Skeletal muscle cell (primary cell): ENCODE measurements at regions not wholly inside any gene's neighbourhood (a gene's known extent, or its start where the extent isn't known, plus 50 kb on each side); places are given as distances from the start of the nearest gene placed in this dataset.
A peak's percentile ranks its signal among the peaks of the same experiment; 100 is the strongest.
"Not testable (repeated sequence)": the region's sequence is repeated elsewhere in the genome, so short reads cannot be mapped to it uniquely, and the experiment has no call there.

ENCODE experiments used
- DNase-seq: peaks from one replicate; pipeline ENCODE4 v3.0.0-alpha.2; 2010; ENCODE audit warnings: low read depth
- H3K4me3 ChIP-seq: 2 replicates; pipeline ENCODE4 v1.5.1; 2011; ENCODE audit warnings: low read depth, mild to moderate bottlenecking, control low read depth, low read length, moderate library complexity

DNA sequence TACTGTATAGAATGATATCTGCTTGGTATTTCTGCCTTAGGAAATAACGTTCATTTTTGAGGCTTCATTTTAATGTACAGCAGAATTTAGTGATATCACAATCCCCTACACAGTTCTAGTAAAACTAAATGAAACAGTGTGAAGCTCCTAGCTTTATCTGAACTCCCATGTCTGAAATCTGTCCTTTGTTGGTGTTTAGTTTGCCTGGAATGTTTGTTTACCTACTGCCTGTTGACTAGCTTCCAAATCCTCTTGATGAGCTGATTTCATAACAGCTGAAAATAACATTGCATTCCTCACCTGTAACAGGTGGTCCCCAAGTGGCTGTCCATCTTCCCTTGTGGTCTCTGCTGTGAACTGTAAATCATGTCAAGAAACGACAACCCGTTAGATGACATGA is 629.1 kb downstream of the TTLL7 start:
- not testable (repeated sequence) for H3K4me3 ChIP-seq, DNase-seq

DNA sequence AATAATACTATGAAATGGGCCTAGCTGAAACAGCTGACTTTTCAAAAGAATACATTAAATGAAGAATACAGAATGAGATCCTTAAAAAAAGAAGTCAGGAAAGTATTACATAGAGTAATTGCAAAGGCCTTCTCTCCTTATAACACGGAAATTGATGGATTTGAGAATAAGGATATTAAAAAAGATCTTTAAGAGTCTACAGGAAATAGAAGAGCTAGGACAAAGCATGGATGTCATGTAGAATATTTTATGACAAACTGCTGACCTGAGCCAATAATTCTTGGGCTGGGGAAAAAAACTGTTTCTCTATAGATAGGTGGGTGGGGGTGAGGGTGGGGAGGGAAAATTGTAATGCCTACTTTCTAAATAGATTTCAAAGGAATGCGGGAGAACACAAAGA is 633.6 kb downstream of the TTLL7 start:
- not testable (repeated sequence) for DNase-seq, H3K4me3 ChIP-seq

DNA sequence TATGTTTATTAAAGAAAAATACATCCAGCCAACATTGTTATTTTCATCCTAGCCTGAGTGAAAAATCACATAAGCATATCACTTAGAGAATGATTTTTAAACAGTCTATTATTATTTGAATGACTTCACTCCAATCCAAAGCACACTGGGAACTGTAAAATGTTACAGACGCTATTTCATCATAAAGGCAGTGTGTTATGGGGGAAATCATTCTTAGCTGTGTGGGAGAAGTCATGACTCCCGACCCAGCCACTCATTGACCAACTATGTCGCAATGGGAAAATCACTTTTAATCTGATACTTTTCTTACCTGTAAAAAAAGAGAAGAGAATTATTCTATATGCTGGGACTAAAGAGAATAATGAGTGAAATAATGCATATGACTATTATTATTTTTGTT is 653.6 kb downstream of the TTLL7 start:
- peak; percentile 22 for DNase-seq
- H3K4me3 ChIP-seq, result not testable (repeated sequence)

GRCh38 chr1:83343767-83344166 is 655.2 kb downstream of the TTLL7 start:
- not testable (repeated sequence) for DNase-seq, H3K4me3 ChIP-seq

DNA sequence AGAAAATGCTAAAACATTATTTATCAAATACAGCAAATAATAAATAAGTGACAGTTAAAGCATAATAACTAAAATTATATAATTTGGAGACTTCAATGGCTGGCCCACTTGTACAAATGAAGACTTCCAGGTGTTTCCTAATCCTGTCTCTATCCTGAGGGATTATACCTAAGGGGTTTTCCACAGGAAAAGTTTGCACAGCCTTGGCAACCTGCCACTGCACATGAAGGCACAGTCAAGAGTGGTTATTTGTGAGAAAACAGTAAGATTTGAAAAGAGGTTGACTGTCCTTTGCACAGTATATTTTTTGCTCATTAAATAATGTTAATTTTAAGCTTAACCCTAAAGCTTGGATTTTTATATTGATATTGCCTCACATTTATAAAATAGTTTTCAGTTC is 655.9 kb downstream of the TTLL7 start:
- not testable (repeated sequence) for H3K4me3 ChIP-seq, DNase-seq

- DNase-seq, H3K4me3 ChIP-seq: not testable (repeated sequence)
Measured at GRCh38 chr1:83332308-83332707, 666.6 kb downstream of the TTLL7 start.

DNA sequence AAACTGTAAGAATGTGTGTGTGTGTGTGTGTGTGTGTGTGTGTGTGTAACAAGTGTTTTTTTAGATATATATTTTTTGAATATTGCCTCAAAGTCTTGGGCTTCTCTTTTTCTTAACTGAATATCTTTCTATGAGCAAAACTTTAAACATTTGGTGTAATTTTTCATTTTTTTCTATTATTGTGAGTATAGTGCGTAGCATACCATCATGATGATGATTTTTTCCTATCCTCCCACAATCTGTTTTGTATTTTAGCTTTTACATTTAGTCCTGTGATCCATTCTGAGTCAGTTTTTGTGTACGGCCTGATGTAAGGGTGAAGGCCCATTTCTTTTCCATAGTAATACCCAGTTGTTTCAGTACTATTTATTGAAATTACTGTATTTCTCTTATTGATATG is 680.6 kb downstream of the TTLL7 start:
- peak; percentile 0 for DNase-seq
- H3K4me3 ChIP-seq, result no peak overlapping the region

DNA sequence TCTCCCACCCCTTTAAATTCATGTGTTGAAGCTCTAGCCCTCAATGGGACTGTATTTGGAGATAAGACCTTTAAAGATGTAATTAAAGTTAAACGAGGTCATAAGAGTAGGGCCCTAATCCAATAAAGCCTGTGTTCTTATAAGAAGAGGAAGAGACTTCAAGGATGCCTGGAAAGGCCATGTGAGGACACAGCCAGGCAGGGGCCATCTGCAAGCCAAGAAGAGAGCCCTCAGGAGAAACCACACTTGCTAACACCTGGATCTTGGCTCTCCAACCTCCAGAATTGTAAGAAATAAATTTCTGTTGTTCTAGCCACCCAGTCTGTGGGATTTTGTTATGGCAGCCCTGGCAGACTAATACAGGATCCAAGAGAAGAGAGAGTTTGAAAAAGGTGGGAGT is 683.5 kb downstream of the TTLL7 start:
- not testable (repeated sequence) for H3K4me3 ChIP-seq, DNase-seq

DNA sequence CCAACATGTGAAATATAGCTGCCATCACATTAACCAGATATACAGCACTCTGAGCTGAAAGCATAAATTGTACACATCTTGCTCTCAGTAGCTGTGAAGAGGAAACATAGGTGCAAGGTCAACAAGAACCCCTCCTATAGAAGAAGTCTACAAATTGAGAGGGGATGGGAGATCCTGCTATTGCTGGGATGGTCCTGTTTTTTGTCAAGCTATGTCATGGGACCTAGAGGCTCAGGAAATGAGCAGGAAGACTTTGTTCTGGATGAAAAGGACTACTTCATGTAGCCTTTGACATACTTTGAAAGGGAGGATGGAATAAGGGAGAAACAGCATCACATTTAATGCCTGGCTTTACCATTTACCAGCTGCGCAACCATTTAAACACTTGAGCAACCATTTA is 688.8 kb downstream of the TTLL7 start:
- not testable (repeated sequence) for H3K4me3 ChIP-seq, DNase-seq

DNA sequence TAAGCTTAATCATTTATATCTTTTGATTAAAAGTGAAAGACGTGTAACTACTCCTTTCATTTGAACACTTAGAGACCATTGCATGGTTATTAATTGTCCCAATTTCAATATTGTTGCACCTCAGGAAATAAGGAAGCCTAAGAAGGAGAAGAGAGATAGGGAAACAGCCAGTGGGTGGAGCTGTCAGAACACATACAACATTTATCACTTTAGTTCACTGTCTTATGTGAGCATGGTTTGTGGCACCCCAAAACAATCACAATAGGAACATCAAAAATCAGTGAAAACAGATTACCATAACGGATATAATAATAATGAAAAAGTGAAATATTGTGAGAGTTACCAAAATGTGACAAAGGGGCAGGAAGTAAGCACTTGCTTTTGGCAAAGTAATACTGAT is 689.9 kb downstream of the TTLL7 start:
- not testable (repeated sequence) for H3K4me3 ChIP-seq, DNase-seq

- H3K4me3 ChIP-seq, DNase-seq: not testable (repeated sequence)
Measured at GRCh38 chr1:83306811-83307210, 692.1 kb downstream of the TTLL7 start.

DNA sequence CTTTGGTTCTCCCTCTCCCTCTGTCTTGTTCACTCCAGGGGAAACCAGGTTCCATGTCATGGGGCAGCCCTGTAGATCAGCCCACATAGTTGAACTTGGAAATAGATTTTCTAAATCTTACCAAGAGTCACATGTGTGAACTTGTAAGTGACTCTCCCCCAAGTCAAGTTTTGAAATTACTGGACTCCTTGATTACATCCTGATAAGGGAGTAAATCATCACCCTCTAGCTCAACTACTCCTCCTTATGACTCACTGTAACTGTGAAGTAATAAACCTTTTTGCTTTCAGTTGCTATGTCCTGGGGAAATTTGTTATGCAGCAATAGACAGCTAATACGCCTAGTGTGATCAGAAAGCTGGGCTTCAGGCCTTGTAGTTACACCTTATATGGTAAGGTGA is 703.3 kb downstream of the TTLL7 start:
- H3K4me3 ChIP-seq, DNase-seq: not testable (repeated sequence)

- not testable (repeated sequence) for H3K4me3 ChIP-seq, DNase-seq
Measured at GRCh38 chr1:83287391-83287790, 711.5 kb downstream of the TTLL7 start.

GRCh38 chr1:83274656-83275055 is 724.3 kb downstream of the TTLL7 start:
- H3K4me3 ChIP-seq, DNase-seq: not testable (repeated sequence)

DNA sequence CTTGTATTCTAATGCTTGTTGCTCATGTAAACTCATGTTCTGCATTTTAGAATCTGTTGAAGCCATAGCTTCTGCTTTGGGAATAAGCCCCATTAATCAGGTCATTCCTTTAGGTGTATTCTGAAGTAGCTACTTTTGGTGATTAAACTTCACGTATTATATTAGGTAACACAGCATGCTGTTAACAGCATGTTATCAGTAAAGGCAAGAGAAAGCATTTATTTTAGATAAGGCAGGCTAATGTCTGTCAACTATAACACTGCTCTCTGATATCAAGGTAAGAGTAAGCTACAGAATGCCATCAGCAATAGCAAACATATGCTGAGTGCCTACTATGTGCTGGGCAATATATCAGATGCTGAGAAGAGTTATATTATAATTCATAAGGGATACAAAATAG is 726.4 kb downstream of the TTLL7 start:
- DNase-seq, H3K4me3 ChIP-seq: not testable (repeated sequence)

DNA sequence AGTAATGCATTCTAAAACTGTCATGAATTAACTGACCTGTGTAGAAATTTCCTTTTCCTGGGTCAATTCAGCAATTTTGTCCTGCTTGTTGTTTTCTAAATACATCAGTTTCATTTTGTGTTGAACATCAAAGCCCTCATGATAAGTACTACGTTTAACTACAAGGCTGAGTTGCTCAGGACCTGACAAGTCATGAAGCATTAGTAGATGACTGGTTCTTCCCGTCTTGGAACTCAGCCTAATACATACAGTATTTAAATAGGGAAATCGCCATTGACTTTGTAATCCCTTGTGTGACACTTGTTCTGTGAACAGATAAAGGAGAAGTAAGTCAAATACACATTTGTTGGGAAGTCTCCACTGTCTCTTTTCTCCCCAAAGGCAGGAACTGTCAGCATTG is 727.1 kb downstream of the TTLL7 start:
- not testable (repeated sequence) for H3K4me3 ChIP-seq, DNase-seq

DNA sequence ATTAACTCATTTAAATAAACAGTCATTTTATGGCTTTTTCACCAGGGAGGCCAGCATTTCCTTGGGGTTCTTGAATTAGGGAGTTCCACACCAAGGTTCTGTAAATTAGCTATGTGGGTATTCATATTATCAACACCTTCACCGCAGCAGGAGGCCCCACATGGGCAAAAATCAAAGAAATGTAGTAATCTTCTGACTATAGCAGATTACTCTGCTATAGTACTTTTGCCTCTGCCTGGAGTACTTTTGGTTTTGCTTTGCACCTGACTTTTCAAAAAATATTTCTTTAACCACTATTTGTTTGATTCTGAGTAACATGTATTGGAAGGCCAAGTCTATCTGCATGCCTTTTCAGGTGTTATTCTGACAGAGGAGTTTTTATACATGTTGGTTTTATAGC is 728.1 kb downstream of the TTLL7 start:
- DNase-seq, H3K4me3 ChIP-seq: not testable (repeated sequence)

DNA sequence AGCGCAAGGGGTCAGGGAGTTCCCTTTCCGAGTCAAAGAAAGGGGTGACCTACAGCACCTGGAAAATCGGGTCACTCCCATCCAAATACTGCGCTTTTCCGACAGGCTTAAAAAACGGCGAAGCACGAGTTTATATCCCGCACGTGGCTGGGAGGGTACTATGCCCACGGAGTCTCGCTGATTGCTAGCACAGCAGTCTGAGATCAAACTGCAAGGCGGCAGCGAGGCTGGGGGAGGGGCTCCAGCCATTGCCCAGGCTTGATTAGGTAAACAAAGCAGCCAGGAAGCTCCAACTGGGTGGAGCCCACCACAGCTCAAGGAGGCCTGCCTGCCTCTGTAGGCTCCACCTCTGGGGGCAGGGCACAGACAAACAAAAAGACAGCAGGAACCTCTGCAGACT is 735.1 kb downstream of the TTLL7 start:
- H3K4me3 ChIP-seq, DNase-seq: not testable (repeated sequence)

DNA sequence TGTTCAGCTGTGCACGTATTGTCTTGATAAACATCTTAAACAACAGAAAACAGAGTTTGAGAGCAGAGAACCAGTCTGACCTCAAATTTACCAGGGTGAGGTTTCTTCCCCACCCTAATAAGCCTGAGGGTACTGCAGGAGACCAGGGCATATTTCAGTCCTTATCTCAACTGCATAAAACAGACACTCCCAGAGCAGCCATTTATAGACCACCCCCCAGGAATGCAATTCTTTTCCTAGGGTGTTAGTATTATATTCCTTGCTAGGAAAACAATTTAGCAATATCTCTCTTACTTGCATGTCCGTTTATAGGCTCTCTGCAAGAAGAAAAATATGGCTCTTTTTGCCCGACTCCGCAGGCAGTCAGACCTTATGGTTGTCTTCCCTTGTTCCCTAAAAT is 747.2 kb downstream of the TTLL7 start:
- H3K4me3 ChIP-seq, DNase-seq: not testable (repeated sequence)

DNA sequence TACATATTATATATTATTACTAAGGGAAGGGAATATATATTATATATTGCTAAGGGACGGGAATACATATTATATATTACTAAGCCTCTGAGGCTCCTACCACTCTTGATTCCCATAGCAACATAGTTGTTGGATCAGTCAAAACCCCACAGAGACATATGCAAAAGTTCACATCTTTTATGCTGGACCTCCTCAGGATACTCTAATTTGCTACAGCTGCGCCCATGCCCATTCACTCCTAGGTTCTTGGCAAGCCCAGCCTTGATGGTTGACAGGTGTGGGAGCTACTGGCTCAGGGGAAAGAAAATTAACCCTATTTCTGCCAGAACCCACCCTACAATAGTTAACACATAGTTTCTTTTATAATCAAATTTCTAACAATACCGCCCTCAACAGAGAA is 752.2 kb downstream of the TTLL7 start:
- not testable (repeated sequence) for DNase-seq, H3K4me3 ChIP-seq

GRCh38 chr1:83244832-83245231 is 754.1 kb downstream of the TTLL7 start:
- not testable (repeated sequence) for H3K4me3 ChIP-seq, DNase-seq

- not testable (repeated sequence) for DNase-seq
Measured at GRCh38 chr1:83239568-83239967, 759.4 kb downstream of the TTLL7 start.

More at GRCh38 chr1:83239568-83239967, 759.4 kb downstream of the TTLL7 start:
- not testable (repeated sequence) for H3K4me3 ChIP-seq
